Heart right ventricle (tissue), 16 donors: ENCODE measurements at regions not wholly inside any gene's neighbourhood (a gene's known extent, or its start where the extent isn't known, plus 50 kb on each side); places are given as distances from the start of the nearest gene placed in this dataset.

Source experiments
- ATAC-seq, 8 donors: fragments of 200-7000 bp; cut with Tn5 transposase; one replicate each; pipeline ENCODE4 v1.9.1; 2020; ENCODE audit warnings: mild to moderate bottlenecking in 8 of 8, moderate library complexity in 8 of 8, moderate number of reproducible peaks in 1 of 8
- DNase-seq, 2 donors: peaks; one replicate each; pipeline ENCODE4 v3.0.0-alpha.2; 2020
- H3K27ac ChIP-seq, 10 donors: fragments of 200-600 bp; sonication (generic) in 2 of 10; one replicate each; pipeline versions ENCODE4 v1.5.0 to v1.8.0; 2020 to 2022; ENCODE audit warnings: mild to moderate bottlenecking in 3 of 10
- H3K27me3 ChIP-seq, 7 donors: fragments of 200-600 bp; one replicate each; pipeline ENCODE4 v1.8.0; 2021 to 2022; ENCODE audit warnings: mild to moderate bottlenecking in 2 of 7
- H3K36me3 ChIP-seq, 9 donors: fragments of 200-600 bp; sonication (generic) in 1 of 9; one replicate each; pipeline versions ENCODE4 v1.5.0 to v1.8.0; 2020 to 2022; ENCODE audit warnings: mild to moderate bottlenecking in 2 of 9
- H3K4me1 ChIP-seq, 9 donors: fragments of 200-600 bp; sonication (generic) in 1 of 9; one replicate each; pipeline versions ENCODE4 v1.5.0 to v1.8.0; 2020 to 2022; ENCODE audit warnings: mild to moderate bottlenecking in 4 of 9
- H3K4me3 ChIP-seq, 10 donors: fragments of 200-600 bp; sonication (generic) in 2 of 10; one replicate each; pipeline versions ENCODE4 v1.5.0 to v1.8.0; 2020 to 2022; ENCODE audit warnings: mild to moderate bottlenecking in 7 of 10, moderate library complexity in 2 of 10
- H3K9me3 ChIP-seq, 11 donors: fragments of 200-600 bp in 10 of 11; sonication (generic) in 2 of 11; one replicate each; pipeline versions ENCODE4 v1.5.0 to v1.8.0; 2013 to 2022; ENCODE audit warnings: mild to moderate bottlenecking in 2 of 11, control low read depth in 1 of 11, moderate library complexity in 1 of 11
- CTCF ChIP-seq, 9 donors: fragments of 200-600 bp; sonication (generic) in 2 of 9; IDR thresholded peaks; one replicate each; pipeline versions ENCODE4 v1.5.0 to v1.8.0; 2021 to 2022; ENCODE audit warnings: antibody characterized with exemption in 9 of 9, mild to moderate bottlenecking in 5 of 9, moderate library complexity in 1 of 9
- WGBS, 2 donors: extraction: QIAGEN DNeasy Blood & Tissue Kit; methylation state at CpG; one replicate each; pipeline ENCODE4 v1.1.7; 2013; ENCODE audit warnings: inconsistent platforms in 1 of 2; 5-methylcytosine and 5-hydroxymethylcytosine counted together
- intact Hi-C, 10 donors: fragments of 100-400 bp; cut with DNase I; formaldehyde crosslinking; loops; one replicate each; pipeline versions ENCODE4 v1.11.1 to v1.14.2; 2022
- donor health status: Arrhythmogenic right ventricular cardiomyopathy.
- donor health status: ischemic (EF 13 %, LVEDD 7.1; RV severe dilation, severe dysfunction).
- donor health status: healthy with polysubstance abuse.
- donor health status: DM: no; HTN: yes; CAD: no.
- donor health status: DM: no; HTN: no; CAD: no.
- donor health status: ischemic (EF 25% LVEDD 6.9; RV normal size, moderate dysfunction).
- donor health status: ischemic (EF 25% LVEDD 5.7; RV mildly dilated, moderate dysfunction).
- donor health status: healthy.
- donor health status: DM: yes; HTN: yes; CAD: no.
- donor health status: Ischemic cardiomyopathy.
- donor health status: ischemic (EF 35%, LVEDD 5.7; RV mildly dilated, moderate dysfunction).
- donor health status: nonischemic (EF 11% LVEDD 7.7; RV severe dilation, severe dysfunction).
- donor health status: DM: yes; HTN: yes; CAD: no.
- donor health status: PGD.
- donor health status: ischemic (EF 29% LVEDD 5.4; RV normal size, mild dysfunction).
- donor health status: nonischemic (EF 23%, LVEDD 6.1; RV moderate dilation, normal function).

GRCh38 chr13:110055089-110055488 is 251.9 kb downstream of the COL4A1 start:
- no peak overlapping the region for H3K4me3 ChIP-seq
- H3K4me1 ChIP-seq = no peaks in the 10 kb centered on the region
- H3K9me3 ChIP-seq = no peaks in the 10 kb centered on the region
- H3K27ac ChIP-seq = no peak overlapping the region
- no peaks in the 10 kb centered on the region for H3K36me3 ChIP-seq
- no peaks in the 10 kb centered on the region for H3K27me3 ChIP-seq
- ATAC-seq (no peak), DNase-seq (no peak)
- no peak for TF ChIP-seq CTCF (IDR thresholded peaks at IDR 0.05)
- WGBS, 2 donors = 70 to 90% methylated on average over 3 of the region's 3 CpGs
- intact Hi-C loops = no loop called here

GRCh38 chr13:110054041-110054440 is 252.9 kb downstream of the COL4A1 start:
- WGBS, 2 donors = 95% methylated on average over 13 of the region's 13 CpGs
- Histone ChIP-seq H3K9me3 (no peaks in the 10 kb centered on the region), H3K4me3 (no peak overlapping the region), H3K4me1 (no peaks in the 10 kb centered on the region), H3K36me3 (no peaks in the 10 kb centered on the region), H3K27me3 (no peaks in the 10 kb centered on the region), H3K27ac (no peak overlapping the region)
- intact Hi-C loops = no loop called here
- ATAC-seq (peak in 1 of 8 donors; percentile 13), DNase-seq (no peak)
- no peak for TF ChIP-seq CTCF (IDR thresholded peaks at IDR 0.05)

GRCh38 chr13:110047496-110047895 is 259.5 kb downstream of the COL4A1 start:
- Histone ChIP-seq H3K9me3 (no peaks in the 10 kb centered on the region), H3K27me3 (peaks cover 0 to 8% (median 0%) of the 10 kb centered on the region in 7 donors), H3K36me3 (no peaks in the 10 kb centered on the region), H3K27ac (peak overlapping the region in 4 of 10 donors; percentile 17 to 27 (median 20)), H3K4me1 (peaks cover 0 to 20% (median 12%) of the 10 kb centered on the region in 9 donors), H3K4me3 (no peak overlapping the region)
- intact Hi-C loops = loop anchor here in 1 of 10 donors (1.0 kb wide), 1 partner anchor 23 kb away; no protein-coding TSS in a partner anchor
- ATAC-seq (peak; percentile 97 to 100 (median 99)), DNase-seq (peak; percentile 58 to 90)
- no peak for TF ChIP-seq CTCF (IDR thresholded peaks at IDR 0.05)
- 5 to 6% methylated on average over 7 of the region's 7 CpGs for WGBS, 2 donors

GRCh38 chr13:110046811-110047210 is 260.1 kb downstream of the COL4A1 start:
- no peak for TF ChIP-seq CTCF (IDR thresholded peaks at IDR 0.05)
- Histone ChIP-seq H3K9me3 (no peaks in the 10 kb centered on the region), H3K4me3 (no peak overlapping the region), H3K27ac (peak overlapping the region in 3 of 10 donors; percentile 18 to 27 (median 23)), H3K36me3 (no peaks in the 10 kb centered on the region), H3K27me3 (peaks cover 0 to 8% (median 0%) of the 10 kb centered on the region in 7 donors), H3K4me1 (peaks cover 0 to 20% (median 12%) of the 10 kb centered on the region in 9 donors)
- intact Hi-C loops = loop anchor here in 1 of 10 donors (1.0 kb wide), 1 partner anchor 23 kb away; no protein-coding TSS in a partner anchor
- ATAC-seq (no peak), DNase-seq (no peak)
- WGBS, 2 donors = 71 to 75% methylated on average over 4 of the region's 4 CpGs
